NB4 (cell line): ENCODE measurements at regions not wholly inside any gene's neighbourhood (a gene's known extent, or its start where the extent isn't known, plus 50 kb on each side); places are given as distances from the start of the nearest gene placed in this dataset.

Experiments used
- MYC ChIP-seq: IDR thresholded peaks from 2 replicates; pipeline ENCODE4 v1.6.1; 2011; ENCODE audit warnings: low read depth, low read length
- TF ChIP-seq, protein P1 (sequence below): IDR thresholded peaks from one replicate; pipeline ENCODE4 v1.5.1; 2012; ENCODE audit warnings: low read depth, low read length

- TF ChIP-seq, protein P1, sequence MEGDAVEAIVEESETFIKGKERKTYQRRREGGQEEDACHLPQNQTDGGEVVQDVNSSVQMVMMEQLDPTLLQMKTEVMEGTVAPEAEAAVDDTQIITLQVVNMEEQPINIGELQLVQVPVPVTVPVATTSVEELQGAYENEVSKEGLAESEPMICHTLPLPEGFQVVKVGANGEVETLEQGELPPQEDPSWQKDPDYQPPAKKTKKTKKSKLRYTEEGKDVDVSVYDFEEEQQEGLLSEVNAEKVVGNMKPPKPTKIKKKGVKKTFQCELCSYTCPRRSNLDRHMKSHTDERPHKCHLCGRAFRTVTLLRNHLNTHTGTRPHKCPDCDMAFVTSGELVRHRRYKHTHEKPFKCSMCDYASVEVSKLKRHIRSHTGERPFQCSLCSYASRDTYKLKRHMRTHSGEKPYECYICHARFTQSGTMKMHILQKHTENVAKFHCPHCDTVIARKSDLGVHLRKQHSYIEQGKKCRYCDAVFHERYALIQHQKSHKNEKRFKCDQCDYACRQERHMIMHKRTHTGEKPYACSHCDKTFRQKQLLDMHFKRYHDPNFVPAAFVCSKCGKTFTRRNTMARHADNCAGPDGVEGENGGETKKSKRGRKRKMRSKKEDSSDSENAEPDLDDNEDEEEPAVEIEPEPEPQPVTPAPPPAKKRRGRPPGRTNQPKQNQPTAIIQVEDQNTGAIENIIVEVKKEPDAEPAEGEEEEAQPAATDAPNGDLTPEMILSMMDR: no peak
- no peak for TF ChIP-seq MYC
Observed at GRCh38 chr16:79834720-79835119, 234.2 kb upstream of the MAF start.
